Ascending aorta (tissue), 2 donors: ENCODE measurements at regions not wholly inside any gene's neighbourhood (a gene's known extent, or its start where the extent isn't known, plus 50 kb on each side); places are given as distances from the start of the nearest gene placed in this dataset.

Source experiments
- DNase-seq, 2 donors: peaks; one replicate each; pipeline ENCODE4 v3.0.0-alpha.2; 2019; ENCODE audit warnings: low spot score in 2 of 2
- H3K27ac ChIP-seq, 2 donors: fragments of 200-600 bp; sonication (generic); one replicate each; pipeline ENCODE4 v1.5.1; 2016 to 2017; ENCODE audit warnings: mild to moderate bottlenecking in 1 of 2
- H3K27me3 ChIP-seq: fragments of 200-600 bp; sonication (generic); one replicate; pipeline ENCODE4 v1.5.1; 2017
- H3K36me3 ChIP-seq, 2 donors: fragments of 200-600 bp; sonication (generic); one replicate each; pipeline ENCODE4 v1.5.1; 2016
- H3K4me1 ChIP-seq, 2 donors: fragments of 200-600 bp; sonication (generic); one replicate each; pipeline ENCODE4 v1.5.1; 2016 to 2017; ENCODE audit warnings: mild to moderate bottlenecking in 1 of 2
- H3K4me3 ChIP-seq, 2 donors: fragments of 200-600 bp; sonication (generic); one replicate each; pipeline ENCODE4 v1.5.1; 2016 to 2017; ENCODE audit warnings: mild to moderate bottlenecking in 1 of 2
- H3K9me3 ChIP-seq, 2 donors: fragments of 200-600 bp; sonication (generic); one replicate each; pipeline ENCODE4 v1.5.1; 2016
- CTCF ChIP-seq, 3 experiments: fragments of 200-600 bp in 2 of 3; fragments of 450-650 bp in 1 of 3; sonication (generic) in 2 of 3; IDR thresholded peaks; one replicate each; pipeline ENCODE4 v1.5.1; 2016 to 2019; ENCODE audit warnings: antibody characterized with exemption in 3 of 3, mild to moderate bottlenecking in 1 of 3, moderate library complexity in 1 of 3
- intact Hi-C: fragments of 100-400 bp; cut with DNase I; formaldehyde crosslinking; loops from one replicate; pipeline ENCODE4 v1.15.1; 2023

GRCh38 chr5:66337626-66338226 lies 193.6 kb downstream of the SREK1 start:
- H3K4me1 ChIP-seq: no peaks in the 10 kb centered on the region
- H3K9me3 ChIP-seq: no peaks in the 10 kb centered on the region
- no peak for TF ChIP-seq CTCF (IDR thresholded peaks at IDR 0.05)
- DNase-seq: no peak
- intact Hi-C loops: no loop called here
- no peaks in the 10 kb centered on the region for H3K27me3 ChIP-seq
- no peaks in the 10 kb centered on the region for H3K36me3 ChIP-seq
- no peak overlapping the region for H3K27ac ChIP-seq
- no peak overlapping the region for H3K4me3 ChIP-seq

GRCh38 chr5:66338828-66339227 lies 194.7 kb downstream of the SREK1 start:
- H3K4me1 ChIP-seq: no peaks in the 10 kb centered on the region
- no peak for TF ChIP-seq CTCF (IDR thresholded peaks at IDR 0.05)
- no peak for DNase-seq
- no peak overlapping the region for H3K4me3 ChIP-seq
- no peak overlapping the region for H3K27ac ChIP-seq
- no peaks in the 10 kb centered on the region for H3K27me3 ChIP-seq
- no peaks in the 10 kb centered on the region for H3K9me3 ChIP-seq
- H3K36me3 ChIP-seq: no peaks in the 10 kb centered on the region
- intact Hi-C loops: no loop called here

DNA sequence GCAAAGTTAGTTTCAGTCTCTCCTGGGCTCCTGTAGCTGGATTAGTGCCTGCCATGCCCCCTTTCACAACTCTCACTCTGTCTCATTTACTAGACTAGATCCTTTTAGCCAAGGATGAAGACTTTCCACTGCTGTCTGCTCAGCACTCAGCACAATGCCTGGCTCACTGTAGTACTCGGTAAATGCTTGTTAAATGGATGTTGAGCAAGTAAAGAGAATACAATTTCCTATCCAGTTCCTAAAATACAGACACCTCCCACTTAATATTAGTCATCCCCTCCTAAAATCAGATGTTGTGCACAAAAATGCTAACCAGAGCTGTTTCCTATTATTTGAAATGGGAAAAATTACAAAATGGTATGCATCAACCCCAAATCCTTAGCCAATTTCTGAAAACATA lies 195.8 kb downstream of the SREK1 start:
- Histone ChIP-seq H3K9me3 (no peaks in the 10 kb centered on the region), H3K36me3 (no peaks in the 10 kb centered on the region), H3K27me3 (no peaks in the 10 kb centered on the region), H3K4me3 (no peak overlapping the region), H3K4me1 (no peaks in the 10 kb centered on the region), H3K27ac (no peak overlapping the region)
- intact Hi-C loops: no loop called here
- DNase-seq: no peak
- no peak for TF ChIP-seq CTCF (IDR thresholded peaks at IDR 0.05)

- intact Hi-C loops: no loop called here
- Histone ChIP-seq H3K27ac (no peak overlapping the region), H3K9me3 (no peaks in the 10 kb centered on the region), H3K36me3 (no peaks in the 10 kb centered on the region), H3K4me3 (no peak overlapping the region), H3K4me1 (no peaks in the 10 kb centered on the region), H3K27me3 (no peaks in the 10 kb centered on the region)
- no peak for TF ChIP-seq CTCF (IDR thresholded peaks at IDR 0.05)
- no peak for DNase-seq
These were observed 196.7 kb downstream of the SREK1 start for GRCh38 chr5:66340786-66341185.

DNA sequence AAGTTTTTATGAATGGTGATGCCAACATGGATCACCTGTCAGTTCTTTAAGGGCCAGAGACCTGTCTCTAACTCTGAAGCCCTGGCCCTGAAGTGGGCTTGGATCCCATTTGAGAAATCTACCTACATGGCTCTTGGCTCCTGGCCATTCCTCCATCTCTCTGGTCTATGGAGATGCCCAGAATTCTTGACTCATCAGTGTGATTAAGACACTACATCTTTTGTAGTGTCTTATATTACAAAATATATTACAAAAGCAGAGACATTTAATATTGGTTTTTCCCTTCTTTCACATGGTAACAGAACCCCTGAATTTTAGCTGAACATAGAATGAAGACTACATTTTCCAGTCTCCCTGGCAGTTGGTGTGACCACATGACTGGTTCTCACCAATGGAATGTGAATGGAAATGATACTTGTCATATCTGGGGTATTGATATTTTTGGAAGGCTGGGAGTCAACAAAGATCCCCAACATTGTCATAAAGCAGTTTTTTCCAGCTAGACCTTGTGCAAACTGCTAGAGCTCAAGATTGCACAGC lies 198.3 kb downstream of the SREK1 start:
- H3K36me3 ChIP-seq: no peaks in the 10 kb centered on the region
- no peak for DNase-seq
- H3K9me3 ChIP-seq: no peaks in the 10 kb centered on the region
- no peaks in the 10 kb centered on the region for H3K4me1 ChIP-seq
- no peak for TF ChIP-seq CTCF (IDR thresholded peaks at IDR 0.05)
- H3K27me3 ChIP-seq: no peaks in the 10 kb centered on the region
- intact Hi-C loops: no loop called here
- H3K4me3 ChIP-seq: no peak overlapping the region
- H3K27ac ChIP-seq: no peak overlapping the region
